ENCODE measurements at regions not wholly inside any gene's neighbourhood (a gene's known extent, or its start where the extent isn't known, plus 50 kb on each side); places are given as distances from the start of the nearest gene placed in this dataset.

DNA sequence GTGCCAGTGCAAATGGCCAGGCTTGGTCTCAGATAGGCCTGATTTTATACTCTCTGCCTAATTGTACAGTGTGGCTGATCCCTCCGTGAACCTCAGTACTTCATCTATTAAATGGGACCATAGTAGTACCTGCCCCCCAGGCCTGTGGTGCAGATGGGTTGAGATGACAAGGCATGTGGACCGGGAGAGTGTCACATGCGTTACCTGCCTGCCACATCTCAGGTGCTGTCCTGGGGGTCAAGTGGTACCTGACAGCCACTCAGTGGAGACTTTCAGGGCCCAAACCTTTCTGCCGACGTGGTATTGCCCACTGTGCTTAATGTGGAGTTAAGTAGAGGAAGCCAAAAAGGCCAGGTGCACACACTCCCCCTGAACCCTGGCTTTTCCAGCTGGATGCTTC lies 197.3 kb downstream of the FOXD2 start:
- DNase-seq (ENCODE audit: low spot score) = no peak
- TF ChIP-seq, protein P1, sequence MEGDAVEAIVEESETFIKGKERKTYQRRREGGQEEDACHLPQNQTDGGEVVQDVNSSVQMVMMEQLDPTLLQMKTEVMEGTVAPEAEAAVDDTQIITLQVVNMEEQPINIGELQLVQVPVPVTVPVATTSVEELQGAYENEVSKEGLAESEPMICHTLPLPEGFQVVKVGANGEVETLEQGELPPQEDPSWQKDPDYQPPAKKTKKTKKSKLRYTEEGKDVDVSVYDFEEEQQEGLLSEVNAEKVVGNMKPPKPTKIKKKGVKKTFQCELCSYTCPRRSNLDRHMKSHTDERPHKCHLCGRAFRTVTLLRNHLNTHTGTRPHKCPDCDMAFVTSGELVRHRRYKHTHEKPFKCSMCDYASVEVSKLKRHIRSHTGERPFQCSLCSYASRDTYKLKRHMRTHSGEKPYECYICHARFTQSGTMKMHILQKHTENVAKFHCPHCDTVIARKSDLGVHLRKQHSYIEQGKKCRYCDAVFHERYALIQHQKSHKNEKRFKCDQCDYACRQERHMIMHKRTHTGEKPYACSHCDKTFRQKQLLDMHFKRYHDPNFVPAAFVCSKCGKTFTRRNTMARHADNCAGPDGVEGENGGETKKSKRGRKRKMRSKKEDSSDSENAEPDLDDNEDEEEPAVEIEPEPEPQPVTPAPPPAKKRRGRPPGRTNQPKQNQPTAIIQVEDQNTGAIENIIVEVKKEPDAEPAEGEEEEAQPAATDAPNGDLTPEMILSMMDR (IDR thresholded peaks at IDR 0.05; ENCODE audit: extremely low read depth, insufficient read depth, missing control alignments) = no peak
- in situ Hi-C loops (cut with MboI; ENCODE audit: low pct_unique_long_range_greater_than_20kb, low sequenced_read_pairs, unreplicated experiment) = no loop called here

DNA sequence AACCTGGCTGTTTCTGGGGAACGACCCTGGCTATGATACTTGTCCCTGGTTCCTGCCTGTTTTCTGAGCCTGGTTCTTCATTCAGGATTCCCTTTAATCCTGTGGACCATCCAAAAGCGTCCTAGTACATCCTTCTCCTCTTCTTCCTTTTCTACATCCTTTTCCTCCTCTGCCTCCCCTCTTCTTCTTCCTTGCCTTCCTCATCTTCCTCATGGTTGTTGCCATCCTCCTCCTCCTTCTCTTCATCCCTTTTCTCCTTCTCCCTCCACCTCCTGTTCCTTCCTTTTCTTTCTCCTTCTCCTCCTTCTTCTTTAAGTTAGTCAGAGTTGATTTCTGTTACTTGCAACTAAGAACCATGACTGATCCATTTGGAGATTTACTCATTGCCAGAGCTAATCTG lies 197.8 kb downstream of the FOXD2 start:
- TF ChIP-seq, protein P1 (IDR thresholded peaks at IDR 0.05; ENCODE audit: extremely low read depth, insufficient read depth, missing control alignments) = no peak
- in situ Hi-C loops (cut with MboI; ENCODE audit: low pct_unique_long_range_greater_than_20kb, low sequenced_read_pairs, unreplicated experiment) = no loop called here
- DNase-seq (ENCODE audit: low spot score) = no peak

DNA sequence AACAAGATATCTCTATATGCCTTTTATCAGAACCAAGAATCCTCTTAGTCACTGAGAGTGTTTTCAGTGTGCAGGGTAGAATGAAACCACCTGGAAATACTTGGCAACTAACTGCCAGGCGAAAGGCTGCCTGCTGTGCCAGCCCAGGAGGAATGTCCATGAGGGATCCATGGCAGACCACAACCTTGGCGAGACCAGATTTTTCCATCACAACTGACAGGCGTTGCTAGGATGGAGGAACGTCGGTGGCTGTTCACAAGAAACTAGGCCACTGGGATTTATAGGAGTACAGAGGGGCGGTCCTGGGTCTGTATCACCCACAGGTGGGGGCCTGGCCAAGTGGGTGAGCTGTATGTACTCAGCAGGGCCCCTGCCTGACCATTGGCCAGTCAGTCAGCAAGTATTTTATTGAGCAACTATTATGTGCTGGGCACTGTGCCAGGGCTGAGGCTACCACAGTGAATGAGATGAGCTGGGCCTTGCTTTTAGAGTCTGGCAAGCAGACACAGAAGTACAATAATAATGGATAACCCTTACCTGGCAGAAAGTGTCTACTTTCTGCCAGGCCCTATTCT lies 199.4 kb downstream of the FOXD2 start:
- in situ Hi-C loops (cut with MboI; ENCODE audit: low pct_unique_long_range_greater_than_20kb, low sequenced_read_pairs, unreplicated experiment) = no loop called here
- TF ChIP-seq, protein P1 (IDR thresholded peaks at IDR 0.05; ENCODE audit: extremely low read depth, insufficient read depth, missing control alignments) = no peak

DNA sequence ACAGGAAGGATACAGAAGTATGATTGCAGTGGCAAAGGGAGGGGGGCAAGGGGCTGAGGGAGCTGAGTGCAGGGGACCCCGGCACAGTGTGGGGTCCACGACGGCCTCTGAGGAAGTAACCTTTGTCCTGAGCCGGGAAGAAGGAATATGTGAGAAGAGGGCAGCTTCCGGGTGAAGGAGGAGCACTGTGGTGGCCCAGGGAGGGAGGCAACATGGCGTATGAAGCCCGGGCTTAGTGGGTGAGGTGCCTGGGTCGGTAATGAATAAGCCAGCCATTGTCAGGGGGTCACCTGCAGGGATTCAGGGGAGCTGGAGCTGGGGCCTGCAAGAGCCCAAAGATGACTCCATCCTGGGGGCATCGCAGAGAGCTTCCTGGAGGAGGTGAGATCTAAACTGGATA lies 200.4 kb downstream of the FOXD2 start:
- in situ Hi-C loops (cut with MboI; ENCODE audit: low pct_unique_long_range_greater_than_20kb, low sequenced_read_pairs, unreplicated experiment) = no loop called here
- no peak for DNase-seq (ENCODE audit: low spot score)
- TF ChIP-seq, protein P1 (IDR thresholded peaks at IDR 0.05; ENCODE audit: extremely low read depth, insufficient read depth, missing control alignments) = no peak

More for the DNA sequence above, 199.4 kb downstream of the FOXD2 start:
- no peak for DNase-seq (ENCODE audit: low spot score)

DNA sequence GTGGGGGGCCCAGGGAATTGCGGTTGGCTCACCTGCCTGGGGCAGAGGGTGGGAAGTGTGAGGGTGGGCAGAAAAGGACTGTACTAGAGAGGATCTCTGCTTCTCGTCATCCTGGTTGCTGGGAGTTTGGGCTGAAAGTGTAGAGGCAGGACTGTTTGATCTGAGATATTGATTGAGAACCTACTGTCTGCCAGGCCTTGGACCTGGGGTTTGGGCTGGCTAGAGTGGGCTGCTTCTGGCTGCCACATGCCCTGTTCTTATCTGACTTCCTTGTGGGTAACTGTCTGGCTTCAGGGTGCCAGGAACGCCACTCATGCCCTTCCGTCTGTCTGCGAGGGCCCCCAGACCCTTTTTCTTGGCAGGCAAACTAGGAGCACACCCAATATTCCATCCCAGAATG lies 200.9 kb downstream of the FOXD2 start:
- TF ChIP-seq, protein P1 (IDR thresholded peaks at IDR 0.05; ENCODE audit: extremely low read depth, insufficient read depth, missing control alignments) = no peak
- in situ Hi-C loops (cut with MboI; ENCODE audit: low pct_unique_long_range_greater_than_20kb, low sequenced_read_pairs, unreplicated experiment) = no loop called here
- DNase-seq (ENCODE audit: low spot score) = no peak

DNA sequence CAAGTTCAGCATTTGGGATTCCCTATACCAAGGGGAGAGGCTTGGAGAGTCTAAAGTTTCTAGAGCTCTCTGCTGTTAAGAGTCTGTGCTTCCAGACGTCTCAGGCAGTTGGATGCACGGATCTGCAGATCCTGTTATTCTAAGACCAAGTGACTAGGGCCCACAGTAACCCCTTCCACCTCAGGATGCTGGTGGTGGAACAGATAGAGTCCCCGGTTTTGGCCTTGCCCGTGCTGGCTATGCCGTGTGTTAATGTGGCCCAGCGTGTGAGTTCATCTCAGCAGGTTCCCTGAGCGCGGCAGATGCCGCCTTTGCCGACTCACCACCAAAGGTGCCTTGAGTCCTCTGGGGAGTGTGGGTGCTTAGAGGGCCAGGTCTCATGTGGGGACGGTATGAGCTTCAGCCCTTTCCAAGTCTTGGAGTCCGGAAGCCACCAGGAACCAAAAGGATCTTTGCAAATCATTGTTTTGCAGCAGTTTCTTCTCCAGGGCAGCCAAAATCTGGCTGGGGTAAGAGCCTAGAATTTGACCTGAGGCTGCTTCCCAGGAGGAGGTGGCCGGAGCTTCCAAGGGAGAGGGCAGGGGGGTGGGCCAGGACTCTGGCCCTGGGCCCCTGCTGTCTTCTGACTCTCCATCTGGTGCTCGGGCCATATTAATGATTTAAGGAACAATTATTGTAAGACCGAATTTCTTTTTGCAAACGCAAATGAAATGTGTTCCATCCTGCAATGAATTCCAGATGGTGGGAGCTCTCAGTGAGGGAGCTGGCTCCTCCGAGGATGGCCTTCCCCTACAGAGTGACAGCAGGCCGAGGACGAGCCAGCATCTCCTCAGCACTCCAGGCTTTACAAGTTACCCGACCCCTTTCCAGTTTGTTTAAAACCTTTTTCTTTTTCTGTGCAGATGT lies 205.7 kb downstream of the FOXD2 start:
- in situ Hi-C loops (cut with MboI; ENCODE audit: low pct_unique_long_range_greater_than_20kb, low sequenced_read_pairs, unreplicated experiment) = no loop called here
- DNase-seq (ENCODE audit: low spot score) = no peak
- TF ChIP-seq, protein P1 (IDR thresholded peaks at IDR 0.05; ENCODE audit: extremely low read depth, insufficient read depth, missing control alignments) = no peak
